Astrocyte (in vitro differentiated cells and primary cell): ENCODE measurements at regions not wholly inside any gene's neighbourhood (a gene's known extent, or its start where the extent isn't known, plus 50 kb on each side); places are given as distances from the start of the nearest gene placed in this dataset.

Experiments
- CTCF ChIP-seq: IDR thresholded peaks from 2 replicates; pipeline ENCODE4 v1.5.1; 2011; ENCODE audit warnings: low read depth, mild to moderate bottlenecking, inconsistent platforms, low read length, moderate library complexity; ENCODE audit not compliant: insufficient read depth
- EZH2 ChIP-seq: IDR thresholded peaks from 2 replicates; pipeline ENCODE4 v1.6.1; 2012; ENCODE audit warnings: mild to moderate bottlenecking, low read length, inconsistent platforms; ENCODE audit not compliant: insufficient read depth

- TF ChIP-seq EZH2: no peak
- no peak for TF ChIP-seq CTCF
Observed at GRCh38 chr4:12379191-12379590, 950.5 kb upstream of the HS3ST1 start.
